GM18861 (cell line): ENCODE measurements at regions not wholly inside any gene's neighbourhood (a gene's known extent, or its start where the extent isn't known, plus 50 kb on each side); places are given as distances from the start of the nearest gene placed in this dataset.
"Not testable (repeated sequence)": the region's sequence is repeated elsewhere in the genome, so short reads cannot be mapped to it uniquely, and the experiment has no call there.

Experiments
- ATAC-seq: cut with Tn5 transposase; IDR thresholded peaks from one replicate; pipeline ENCODE4 v1.9.1; 2021; ENCODE audit not compliant: unreplicated experiment

DNA sequence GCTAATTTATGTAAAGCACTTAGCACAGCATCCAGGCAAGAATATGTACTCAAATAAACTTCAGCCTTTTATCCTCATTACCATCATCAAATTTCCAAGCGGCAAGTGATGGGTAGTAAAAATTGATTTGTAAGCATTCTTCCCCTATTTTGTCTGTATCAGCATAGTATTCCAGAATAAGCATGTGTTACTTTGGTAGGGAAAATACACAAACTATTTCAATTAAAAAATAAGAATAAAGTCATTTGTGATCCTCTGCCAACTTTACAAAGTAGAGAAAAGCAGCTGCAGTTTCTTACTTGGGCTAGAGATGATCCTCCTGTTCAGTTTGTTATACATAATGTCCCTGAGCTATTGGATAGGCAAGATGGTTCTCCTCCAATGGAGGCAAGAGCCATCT, 493.2 kb downstream of the ZEB2 start:
- ATAC-seq = no peak

DNA sequence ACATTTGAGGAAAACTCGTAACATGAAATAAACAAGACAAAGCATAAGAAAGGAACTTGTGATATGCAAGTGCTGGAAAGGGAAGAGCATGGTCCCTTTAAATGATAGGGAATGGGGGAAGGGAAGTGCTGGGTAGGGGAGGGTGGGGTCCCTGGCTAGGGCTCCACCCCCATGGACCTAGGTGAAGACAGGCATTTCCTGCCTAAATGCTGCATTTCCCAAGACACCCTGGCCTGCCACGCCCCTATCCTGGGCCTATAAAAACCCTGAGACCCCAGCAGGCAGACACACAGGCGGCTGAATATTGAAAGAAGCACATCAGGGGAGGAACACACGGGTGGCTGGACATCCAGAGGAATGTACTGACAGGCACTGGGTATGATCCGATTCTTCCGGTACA, 499.9 kb downstream of the ZEB2 start:
- no peak for ATAC-seq

DNA sequence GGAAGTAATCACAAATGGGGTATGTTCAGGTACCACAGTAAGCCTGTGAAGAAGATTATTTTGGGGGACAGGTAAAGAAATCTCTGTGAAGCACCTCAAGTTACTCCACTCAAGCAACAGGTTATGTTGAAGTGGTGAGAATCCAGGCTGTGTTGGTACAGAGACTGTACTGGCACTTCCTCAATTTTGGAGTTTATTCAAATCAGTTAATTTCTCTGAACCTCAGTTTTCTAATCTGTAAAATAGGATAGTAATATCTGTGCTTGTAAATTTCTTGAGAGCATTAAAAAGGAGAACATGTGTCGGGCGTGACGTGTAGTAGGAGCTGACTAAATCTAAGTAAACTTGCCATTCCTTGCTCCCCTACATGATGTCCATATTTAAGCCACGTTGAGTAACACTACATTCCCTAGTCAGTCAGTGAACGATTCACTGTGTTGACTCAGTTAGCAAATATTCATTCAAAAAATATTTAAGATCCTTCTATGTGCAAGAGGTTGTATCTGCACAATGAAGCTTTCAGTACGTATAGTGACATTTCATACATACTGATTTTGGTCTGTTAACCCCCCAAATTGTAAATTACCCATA, 504.2 kb downstream of the ZEB2 start:
- ATAC-seq = no peak

DNA sequence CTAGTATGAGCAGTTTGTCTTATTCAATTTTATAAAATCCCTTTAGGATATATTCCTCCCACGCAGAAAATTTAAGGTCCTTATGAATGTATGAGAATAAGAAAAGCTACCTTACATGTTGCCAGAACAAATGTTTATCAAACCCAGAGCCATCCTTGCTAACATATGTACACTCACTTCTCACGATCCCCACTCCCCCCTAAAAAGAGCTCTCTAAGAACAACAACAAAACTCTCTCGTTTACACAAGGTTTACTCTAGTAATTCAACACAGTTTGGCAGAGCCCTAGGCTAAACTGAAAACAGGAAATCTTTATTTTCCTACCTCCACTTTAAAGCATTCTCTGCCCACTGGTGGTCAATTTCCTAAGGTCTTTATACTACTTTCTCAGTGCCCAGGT, 504.9 kb downstream of the ZEB2 start:
- no peak for ATAC-seq

- no peak for ATAC-seq
Measured at GRCh38 chr2:144014103-144014502, 505.8 kb downstream of the ZEB2 start.

DNA sequence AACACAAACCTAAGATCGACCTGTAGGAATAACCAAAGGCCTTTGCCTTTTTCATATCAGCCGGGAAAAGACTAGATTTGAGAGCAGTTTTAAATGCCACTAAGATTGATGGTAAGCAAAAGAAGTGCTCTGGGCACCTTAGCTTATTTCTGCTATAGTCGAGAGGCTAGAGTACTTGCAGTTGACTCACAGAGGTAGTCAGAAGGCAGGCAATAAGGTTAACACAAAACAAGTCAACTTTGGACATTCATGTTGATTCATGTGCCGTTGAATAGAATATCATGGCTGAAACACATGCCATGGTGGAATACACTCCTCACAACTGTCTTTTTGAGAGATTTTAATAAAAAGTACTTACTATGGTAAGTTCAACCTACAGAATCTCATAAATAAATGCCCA, 507.6 kb downstream of the ZEB2 start:
- ATAC-seq = no peak

GRCh38 chr2:144011553-144011952, 508.4 kb downstream of the ZEB2 start:
- no peak for ATAC-seq

GRCh38 chr2:144011098-144011497, 508.8 kb downstream of the ZEB2 start:
- ATAC-seq = no peak

DNA sequence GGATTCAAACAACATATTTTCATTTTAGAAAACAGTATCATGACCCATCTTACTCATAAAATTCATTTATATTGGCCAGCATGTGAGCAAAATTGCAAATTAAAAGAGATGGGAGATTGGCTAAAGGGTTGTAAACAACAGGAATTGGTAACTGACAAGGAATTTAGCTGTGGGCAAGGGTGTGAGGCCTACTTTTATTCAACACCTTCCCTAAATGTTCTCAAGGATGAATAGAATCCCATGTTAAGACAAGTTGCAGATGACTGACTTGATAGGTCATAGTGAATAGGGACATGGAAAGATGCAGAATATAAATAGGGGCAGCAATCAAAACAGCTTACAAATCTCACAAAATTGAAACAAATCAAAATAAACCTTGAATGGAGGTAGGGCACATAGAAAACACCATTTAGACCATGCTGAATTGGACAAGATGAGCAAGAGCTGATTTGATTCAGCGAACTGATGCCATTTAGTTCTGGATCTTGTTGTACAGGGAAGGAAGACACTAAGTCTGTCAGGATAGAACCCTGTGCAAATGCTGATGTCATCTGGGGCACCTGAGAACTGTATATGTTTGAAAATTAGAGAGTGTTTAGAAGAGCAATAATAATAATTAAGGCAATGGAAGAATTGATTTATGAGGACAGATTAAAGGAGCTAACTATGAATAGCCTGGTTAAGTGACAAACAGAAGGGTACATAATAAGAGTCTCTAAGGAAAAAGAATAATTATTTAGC, 509.7 kb downstream of the ZEB2 start:
- no peak for ATAC-seq

DNA sequence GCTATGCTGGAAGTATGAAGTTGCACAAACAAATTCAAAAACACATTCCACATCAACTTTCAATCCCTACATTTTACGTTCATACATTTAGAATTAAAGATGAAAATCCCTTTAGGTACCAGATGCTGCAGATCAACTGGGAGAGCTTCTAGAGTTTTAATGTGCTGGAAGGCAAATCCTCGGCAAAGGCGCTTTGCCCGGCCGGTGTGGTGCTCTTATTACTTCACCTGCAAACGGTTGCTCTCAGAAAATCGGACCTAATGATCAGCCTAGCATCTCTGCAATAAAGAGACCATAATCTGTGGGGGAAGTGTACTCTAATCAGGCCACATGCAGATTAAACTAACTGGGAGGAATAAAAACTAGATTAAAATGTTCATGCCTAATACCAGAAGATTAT, 513.8 kb downstream of the ZEB2 start:
- ATAC-seq = no peak

DNA sequence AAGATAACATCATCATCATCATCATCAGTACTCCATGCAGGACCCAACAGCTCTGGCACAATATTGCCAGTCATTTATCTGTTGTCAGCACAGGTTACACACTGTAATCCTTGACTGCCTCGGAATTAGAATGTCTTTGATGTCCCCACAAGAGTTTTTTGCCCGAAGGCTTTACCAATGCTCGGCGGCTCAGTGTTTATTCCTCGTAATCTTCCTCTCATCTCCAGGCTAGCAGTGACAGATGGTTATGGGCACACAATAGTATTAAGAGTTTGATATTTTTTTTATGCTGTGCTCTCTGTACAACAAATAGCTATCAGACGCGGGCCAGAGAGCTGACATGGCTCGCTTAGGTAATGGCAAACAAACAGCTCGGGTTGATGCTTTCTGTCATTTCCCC, 515.2 kb downstream of the ZEB2 start:
- ATAC-seq = no peak

DNA sequence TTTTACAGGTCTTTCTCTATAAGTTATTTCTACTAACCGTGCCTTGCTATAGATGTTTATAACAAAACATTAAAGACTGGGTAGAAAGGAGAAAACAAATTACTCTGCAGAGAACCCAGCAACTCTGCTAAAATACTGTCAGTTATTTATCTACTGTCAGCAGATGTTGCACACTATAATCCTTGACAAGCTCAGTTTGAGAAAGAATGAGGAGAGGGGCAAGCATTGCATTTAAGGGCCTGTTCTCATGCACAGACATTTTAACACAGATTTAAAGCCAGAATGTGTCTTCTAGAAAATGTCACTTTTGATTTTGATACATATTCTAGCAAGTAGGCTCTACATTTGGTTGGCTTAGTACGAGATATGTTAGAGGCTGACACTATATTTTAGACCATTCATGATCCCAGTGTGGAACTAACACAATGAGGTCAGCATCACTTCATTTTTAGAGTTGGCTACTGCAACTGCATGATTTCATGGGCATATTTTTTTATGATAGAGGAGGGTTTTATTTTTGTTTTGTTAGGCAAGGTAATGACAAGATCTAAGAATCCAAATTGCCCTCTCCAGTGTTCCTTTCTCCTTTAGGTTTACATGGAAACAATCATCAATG, 516.4 kb downstream of the ZEB2 start:
- no peak for ATAC-seq

DNA sequence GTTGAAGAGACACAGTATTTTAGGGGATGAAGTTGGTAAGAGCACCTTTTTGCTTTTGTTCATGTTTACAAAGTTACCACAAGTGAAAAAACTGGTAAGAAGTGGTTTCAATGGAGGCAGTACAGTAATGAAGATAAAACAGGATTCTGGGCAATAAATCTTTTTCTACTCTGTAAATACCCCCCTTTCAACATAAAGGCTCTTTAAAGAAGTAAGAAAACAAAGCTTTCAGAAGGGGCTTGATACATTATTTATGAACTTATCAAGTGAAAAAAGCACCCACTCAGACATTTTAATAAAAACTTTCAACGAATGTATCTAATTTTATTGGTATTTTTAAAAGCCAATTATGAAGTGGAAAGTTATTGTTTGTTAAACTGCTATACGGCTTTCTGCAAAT, 522.9 kb downstream of the ZEB2 start:
- no peak for ATAC-seq

DNA sequence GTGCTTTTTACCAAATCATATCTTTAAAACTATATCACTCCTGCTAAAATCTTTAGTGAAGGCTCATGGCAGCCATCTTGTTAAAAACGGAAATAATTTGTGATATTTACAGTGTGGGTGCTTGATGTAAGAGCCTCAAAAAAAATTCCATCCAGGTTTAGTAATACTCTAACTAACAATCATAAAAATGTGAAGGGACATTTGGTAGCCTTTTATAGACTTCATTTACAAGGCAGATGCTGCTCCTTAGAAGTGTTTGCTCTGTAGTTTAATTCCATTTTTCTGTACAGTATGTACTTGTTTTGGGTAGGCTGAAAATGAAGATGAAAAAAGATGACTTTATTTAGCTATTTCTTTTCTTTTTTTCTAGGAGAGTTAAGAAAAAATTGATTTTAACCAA, 525.0 kb downstream of the ZEB2 start:
- no peak for ATAC-seq

DNA sequence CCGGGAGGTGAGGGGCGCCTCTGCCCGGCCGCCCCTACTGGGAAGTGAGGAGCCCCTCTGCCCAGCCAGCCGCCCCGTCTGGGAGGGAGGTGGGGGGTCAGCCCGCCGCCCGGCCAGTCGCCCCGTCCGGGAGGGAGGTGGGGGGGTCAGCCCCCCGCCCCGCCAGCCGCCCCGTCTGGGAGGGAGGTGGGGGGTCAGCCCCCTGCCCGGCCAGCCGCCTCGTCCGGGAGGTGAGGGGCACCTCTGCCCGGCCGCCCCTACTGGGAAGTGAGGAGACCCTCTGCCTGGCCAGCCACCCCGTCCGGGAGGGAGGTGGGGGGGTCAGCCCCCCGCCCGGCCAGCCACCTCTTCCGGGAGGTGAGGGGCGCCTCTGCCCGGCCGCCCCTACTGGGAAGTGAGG, 528.3 kb downstream of the ZEB2 start:
- ATAC-seq = not testable (repeated sequence)

- no peak for ATAC-seq
Measured at GRCh38 chr2:143988082-143988481, 531.8 kb downstream of the ZEB2 start.

- no peak for ATAC-seq
Measured at GRCh38 chr2:143981428-143981827, 538.5 kb downstream of the ZEB2 start.

DNA sequence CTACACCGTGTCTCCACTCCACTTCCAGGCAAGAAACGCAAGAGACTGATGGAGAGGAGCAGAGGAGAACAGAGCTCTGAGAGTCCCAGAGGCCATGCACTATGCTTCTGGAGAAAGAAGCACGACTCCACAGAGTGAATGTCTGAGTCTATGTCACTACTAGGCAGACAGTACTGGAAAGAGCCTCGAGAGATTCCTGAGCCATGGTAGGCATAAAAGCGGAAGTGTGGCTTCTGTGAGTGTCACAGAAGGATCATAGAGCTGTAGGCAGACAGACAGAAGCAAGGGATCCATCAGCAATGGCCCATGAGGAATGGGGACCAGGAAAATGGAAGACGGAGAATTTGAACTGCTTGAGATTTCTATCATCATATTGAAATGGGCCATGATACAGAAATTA, 542.6 kb downstream of the ZEB2 start:
- no peak for ATAC-seq

GRCh38 chr2:143975216-143975615, 544.7 kb downstream of the ZEB2 start:
- no peak for ATAC-seq

DNA sequence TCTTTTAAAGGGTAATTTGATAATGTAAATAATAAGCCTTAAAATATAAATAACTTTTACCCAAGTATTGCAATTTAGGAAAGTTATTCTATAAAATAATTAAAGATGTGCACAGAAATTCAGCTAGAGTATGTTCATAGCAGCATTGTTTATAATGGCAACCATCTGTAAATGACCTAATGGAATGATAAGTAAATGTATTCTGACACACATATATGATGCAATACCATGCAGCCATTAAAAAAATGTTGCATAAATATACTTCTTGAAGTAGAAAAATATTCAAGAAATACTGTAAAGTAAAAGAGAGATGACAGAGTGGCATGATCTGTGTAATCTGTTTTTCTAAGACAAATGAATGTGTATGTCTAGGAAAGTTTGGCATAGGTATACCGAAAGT, 545.7 kb downstream of the ZEB2 start:
- ATAC-seq = no peak

GRCh38 chr2:143968860-143969259, 551.1 kb downstream of the ZEB2 start:
- ATAC-seq = no peak

GRCh38 chr2:143968360-143968759, 551.6 kb downstream of the ZEB2 start:
- ATAC-seq = no peak
